ENCODE measurements at regions not wholly inside any gene's neighbourhood (a gene's known extent, or its start where the extent isn't known, plus 50 kb on each side); places are given as distances from the start of the nearest gene placed in this dataset.

DNA sequence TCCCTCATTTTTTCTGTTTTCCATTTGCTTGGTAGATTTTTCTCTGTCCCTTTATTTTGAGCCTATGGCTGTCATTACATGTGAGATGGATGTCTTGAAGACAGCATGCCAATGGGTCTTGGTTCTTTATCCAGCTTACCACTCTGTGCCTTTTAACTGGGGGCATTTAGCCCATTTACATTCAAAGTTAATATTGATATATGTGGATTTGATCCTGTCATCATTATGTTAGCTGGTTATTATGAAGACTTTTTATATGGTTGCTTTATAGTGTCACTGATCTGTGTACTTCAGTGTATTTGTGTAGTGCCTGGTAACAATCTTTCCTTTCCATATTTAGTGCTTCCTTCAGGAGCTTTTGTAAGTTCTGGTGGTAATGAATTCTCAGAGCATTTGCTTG is 89.3 kb upstream of the UNC5B start:
- DNase-seq (ENCODE audit: low read depth, low spot score): no peak

DNA sequence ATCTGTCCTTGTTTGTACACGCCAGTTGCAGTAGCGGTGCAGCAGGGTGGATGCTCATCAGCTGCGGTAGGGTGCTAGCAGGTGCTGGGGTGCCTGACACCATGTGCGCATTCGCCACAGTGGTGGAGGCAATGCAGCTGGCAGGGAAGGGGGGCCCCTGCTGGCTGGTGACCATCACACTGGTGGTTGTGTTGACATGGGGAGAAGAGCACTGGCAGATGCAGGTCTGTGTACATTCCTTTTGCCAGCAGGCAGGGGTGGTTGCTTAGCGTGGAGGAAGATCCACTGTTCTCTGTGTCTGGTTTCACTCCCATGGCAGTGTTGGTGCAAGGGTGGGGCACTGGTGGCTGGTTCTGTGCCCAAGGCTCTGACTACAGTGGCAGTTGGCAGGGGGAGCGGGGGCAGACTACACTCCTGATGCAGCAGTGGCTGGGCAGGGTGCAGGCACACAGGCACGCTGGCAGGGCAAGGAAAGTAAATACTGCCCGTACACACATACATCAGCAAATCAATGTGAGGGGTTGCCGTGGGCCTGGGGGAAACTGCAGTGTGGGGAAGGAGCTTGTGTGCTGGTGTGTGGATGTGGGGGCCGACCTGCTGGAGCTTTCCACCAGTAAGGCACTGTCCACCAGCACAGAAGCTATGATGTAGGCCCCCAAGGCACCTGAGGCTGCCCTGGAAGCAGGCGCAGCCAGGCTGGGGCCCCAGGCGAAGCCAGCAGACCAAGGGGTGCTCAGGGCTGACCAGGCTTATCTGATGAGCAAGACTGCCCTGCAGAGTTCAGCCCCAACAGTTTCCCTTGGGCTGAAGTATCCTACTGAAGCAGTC is 87.2 kb upstream of the UNC5B start:
- DNase-seq (ENCODE audit: low read depth, low spot score): no peak

DNA sequence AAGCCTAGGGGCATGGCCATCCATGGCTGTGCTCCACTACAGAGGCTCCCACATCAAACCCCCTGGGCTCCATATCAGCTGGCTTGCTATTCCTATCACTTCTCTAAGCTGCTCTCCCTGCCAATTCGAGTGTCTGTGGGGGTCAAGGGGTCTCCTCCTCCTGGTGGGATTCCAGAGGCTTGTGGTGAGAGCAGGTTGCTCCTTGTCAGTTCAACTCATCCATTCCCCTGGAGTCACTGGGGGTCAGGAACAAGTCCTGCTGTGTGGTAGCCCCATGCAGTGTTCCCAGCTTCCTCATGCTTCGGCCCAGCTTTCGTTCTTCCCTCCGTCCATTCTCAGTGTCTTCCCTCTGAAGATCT is 86.6 kb upstream of the UNC5B start:
- no peak for DNase-seq (ENCODE audit: low read depth, low spot score)

DNA sequence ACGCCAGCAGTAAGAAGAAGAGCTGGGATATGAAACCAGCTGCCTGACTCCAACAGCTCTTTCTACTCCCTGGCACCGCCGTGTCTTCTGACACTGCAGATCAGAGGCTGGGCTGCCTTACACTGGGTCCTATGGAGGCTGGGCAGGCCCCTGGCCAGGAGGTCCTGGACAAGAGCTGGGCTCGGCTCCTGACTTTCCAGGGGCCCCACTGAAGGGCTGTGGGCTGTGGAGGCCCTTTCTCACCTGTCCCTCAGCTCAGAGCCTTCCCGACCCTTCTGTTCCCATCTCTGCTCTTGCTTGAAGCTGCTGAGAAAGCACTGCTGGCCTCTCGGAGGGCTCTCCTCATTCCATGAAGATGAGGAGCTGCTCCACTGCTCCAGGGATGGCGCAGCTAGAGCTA is 85.9 kb upstream of the UNC5B start:
- no peak for DNase-seq (ENCODE audit: low read depth, low spot score)

DNA sequence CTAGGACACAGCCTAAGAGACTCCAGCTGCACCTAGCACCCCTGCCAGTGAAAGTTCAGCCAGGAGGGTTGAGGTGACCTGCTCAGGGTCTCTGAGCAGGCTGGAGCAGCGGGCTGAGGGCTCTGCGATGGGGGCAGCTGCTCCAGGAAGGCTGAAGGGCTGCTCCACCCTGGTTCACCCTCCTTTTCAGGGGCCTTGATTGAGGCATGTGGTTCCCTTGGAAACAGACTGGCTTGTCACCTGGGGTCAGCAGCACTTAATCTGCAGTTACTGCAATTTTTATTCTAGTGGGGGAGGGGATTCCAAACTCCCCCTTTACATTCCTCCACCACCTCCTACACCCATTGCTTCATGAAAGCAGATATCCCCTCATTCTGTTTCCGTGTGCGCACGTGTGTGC is 85.3 kb upstream of the UNC5B start:
- no peak for DNase-seq (ENCODE audit: low read depth, low spot score)

DNA sequence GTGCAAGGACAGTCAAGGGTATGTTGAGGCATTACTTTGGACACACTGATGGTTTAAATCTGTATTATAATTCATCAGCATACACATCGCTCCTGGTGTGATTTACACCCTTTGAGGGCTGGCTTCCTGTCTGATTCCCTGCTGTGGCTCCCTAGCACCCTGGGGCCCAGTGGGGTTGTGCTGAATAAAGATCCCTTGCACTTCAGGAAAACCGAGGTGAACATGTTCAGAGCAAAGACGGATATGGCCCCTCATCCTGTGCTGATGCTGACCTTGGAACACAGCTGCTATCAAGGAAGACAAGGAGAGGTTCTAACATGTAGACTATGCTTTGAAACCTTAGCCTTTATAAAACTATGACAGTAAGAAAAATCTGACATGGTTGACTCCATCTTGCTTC is 84.6 kb upstream of the UNC5B start:
- DNase-seq (ENCODE audit: low read depth, low spot score): no peak

DNA sequence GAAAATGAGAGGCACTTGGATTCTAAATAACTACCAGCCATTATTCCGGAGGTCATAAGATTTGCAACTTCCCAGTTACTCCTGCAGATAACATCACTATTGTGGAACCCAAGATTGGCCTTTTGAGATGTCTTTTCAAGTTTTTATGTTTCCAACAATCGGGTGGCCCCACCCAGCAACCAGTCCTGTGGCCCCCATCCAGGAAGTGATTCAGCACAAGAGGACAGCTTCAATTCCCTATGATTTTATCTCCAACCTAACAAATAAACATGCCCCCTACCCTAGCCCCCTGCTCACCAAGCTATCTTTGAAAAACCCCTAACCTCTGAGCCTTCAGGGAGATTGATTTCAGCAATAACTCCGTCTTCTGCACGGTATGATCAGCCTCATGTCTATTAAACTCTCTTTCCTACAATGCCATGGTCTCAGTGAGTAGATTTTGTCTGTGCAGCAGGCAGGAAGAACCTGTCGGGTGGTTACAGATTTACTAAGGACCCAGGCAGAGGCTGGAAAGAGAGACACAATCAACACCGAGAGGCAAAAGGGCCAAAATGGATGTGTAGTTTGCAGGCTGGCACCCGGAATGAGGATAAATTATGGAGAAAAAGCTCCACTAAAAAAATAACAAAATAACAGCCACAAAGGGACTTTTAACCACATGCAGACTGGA is 83.9 kb upstream of the UNC5B start:
- DNase-seq (ENCODE audit: low read depth, low spot score): peak; percentile 5

DNA sequence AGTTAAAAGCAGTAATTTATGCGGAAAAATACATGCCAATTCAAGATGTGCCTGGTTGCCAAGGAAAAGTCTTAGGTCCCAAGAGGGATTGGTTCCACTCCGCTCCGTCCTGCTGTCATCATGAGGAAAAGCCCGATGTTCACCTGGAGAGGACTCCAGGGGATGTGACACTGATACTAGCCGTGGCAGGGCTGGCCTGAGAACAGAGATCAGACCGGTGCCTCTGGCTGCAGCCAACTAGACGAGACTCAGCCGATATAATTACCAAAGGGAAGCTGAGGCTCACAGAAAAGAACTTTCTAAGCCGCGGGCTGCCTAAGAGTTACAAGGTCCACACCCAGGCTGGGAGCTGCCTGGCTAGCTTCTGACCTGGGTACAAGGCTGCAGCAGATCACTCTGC is 81.3 kb upstream of the UNC5B start:
- DNase-seq (ENCODE audit: low read depth, low spot score): peak; percentile 13

DNA sequence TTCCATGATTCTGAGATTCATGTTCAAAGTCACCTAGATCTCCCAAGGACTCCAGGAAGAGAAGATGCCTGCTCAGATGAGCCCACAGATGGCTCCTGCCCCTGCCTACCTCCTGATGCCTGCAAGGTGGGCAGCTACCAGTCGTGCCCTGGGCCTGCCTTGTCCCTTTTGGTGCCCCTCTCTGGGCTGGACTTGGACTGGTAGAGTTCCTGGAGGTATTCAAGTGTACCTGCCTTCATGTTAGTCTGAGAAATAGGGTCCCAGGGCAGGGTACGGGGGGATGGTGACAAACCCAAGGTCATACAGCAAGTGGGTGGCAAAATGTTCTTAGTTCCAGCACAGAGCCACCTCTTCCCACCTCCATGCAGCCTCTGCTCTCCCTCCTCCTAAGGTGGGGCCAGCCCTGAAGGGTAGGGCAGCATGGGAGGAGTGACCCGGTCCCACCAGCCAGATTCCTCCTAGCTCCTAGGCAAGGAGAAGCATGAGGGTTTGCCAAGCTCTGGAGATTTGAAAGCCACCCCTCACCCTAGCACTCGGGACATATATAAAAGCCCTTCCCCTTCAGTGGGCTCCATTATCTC is 80.8 kb upstream of the UNC5B start:
- DNase-seq (ENCODE audit: low read depth, low spot score): no peak

DNA sequence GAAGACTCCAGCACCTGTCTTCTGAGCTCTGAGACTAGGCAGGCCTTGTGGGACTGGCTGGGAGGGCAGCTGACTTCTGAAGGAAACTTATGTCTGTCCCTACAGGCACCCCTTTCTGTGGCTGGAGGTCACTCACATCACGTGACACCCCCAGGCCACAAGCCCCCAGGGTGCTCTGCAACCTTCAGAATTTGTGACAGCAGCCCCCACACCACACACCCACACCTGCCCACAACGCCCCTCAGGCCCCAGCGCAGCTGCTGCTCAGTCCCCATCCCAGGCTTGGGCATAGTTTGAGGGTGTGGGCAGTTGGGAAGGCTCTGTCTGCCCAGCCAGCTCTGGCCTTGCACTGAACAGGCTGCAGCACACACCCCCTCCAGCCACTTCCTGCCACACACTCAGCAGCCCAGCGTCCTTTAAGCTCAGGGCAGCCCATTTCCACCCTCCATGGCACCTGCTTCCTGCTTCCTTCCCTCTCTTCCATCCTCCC is 80.0 kb upstream of the UNC5B start:
- DNase-seq (ENCODE audit: low read depth, low spot score): no peak

DNA sequence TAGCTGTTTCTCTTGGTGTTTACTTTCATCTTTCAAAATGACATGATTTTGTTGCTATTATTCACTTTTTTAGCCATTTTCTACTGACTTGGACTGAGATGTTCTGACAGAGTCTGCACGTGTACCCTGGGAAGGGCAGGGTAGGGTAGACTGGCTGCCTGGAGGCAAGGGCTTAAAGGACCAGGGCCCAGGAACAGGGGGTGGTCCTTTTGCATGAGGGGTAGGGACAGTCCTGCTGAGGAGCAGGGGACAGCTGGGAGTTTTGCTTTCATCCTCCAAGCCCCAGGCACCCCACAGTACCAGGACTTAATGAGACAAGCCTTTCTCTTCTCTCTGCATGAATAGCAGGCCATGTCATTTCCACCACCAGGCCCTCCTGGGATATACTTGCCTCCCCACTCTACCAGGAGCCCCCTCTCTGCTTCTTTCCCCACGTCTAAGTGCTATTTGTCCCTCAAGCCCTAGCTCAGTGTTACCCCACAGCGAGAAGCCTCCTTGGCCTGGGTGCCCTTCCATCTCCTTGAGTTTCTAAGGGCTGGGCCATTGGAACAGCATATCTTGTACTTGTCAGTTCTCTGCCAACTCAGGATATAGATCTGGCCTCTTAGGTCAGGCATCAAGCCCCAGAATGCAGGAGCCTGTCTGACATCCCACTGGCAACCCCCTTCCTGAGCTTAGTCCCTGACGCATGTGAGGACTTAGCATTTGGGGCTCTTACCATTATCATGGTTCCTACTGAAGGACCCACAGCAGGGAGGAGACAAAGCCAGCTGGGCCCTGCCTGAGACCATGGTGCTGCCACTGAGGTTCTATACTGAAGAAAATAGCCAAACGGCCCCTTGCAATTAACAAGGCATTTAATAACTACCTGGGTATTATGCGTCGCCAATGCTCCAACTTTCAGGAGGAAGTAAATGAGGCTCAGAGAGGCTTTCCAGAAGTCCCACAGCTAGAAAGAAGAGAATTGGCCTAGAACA is 78.4 kb upstream of the UNC5B start:
- no peak for DNase-seq (ENCODE audit: low read depth, low spot score)

DNA sequence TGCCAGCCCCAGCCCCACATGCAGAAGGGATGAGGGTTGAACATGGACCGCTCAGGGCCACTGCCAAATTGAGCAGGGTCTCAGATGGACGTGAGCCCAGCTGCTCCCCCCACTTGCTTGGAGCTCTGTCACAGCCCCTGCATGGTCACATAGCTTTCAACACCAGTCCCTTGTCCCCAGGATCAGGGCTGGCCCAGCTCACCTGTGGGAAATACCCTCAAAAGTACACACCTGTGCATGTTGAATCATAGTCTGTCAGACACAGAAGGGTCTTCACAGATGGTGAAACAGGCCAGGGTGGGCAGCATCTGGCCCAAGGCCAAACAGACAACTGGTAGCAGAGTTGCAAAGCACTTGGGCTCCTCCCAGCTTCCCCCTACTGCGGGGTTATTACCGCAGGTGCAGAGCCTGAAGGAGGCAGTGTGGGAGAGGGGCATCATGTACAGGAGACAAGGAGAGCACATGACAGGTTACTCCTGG is 77.6 kb upstream of the UNC5B start:
- DNase-seq (ENCODE audit: low read depth, low spot score): no peak

DNA sequence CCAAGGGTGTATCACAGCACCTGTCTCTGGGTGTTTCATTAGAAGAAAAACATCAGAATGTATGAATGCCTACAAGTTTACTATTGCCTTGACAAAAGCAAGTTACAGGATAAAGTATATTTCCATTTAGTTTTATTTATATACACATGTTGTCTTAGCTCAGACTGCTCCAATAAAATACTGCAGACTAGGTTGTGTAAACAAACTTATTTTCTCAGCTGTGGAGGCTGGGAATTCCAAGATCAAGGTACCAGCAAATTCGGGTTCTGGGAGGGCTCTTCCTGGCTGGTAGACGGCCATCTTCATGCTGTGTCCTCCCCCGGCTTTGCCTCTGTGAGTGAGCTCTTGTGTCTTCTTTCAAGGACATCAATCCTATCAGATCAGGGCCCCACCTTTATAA is 77.1 kb upstream of the UNC5B start:
- no peak for DNase-seq (ENCODE audit: low read depth, low spot score)

DNA sequence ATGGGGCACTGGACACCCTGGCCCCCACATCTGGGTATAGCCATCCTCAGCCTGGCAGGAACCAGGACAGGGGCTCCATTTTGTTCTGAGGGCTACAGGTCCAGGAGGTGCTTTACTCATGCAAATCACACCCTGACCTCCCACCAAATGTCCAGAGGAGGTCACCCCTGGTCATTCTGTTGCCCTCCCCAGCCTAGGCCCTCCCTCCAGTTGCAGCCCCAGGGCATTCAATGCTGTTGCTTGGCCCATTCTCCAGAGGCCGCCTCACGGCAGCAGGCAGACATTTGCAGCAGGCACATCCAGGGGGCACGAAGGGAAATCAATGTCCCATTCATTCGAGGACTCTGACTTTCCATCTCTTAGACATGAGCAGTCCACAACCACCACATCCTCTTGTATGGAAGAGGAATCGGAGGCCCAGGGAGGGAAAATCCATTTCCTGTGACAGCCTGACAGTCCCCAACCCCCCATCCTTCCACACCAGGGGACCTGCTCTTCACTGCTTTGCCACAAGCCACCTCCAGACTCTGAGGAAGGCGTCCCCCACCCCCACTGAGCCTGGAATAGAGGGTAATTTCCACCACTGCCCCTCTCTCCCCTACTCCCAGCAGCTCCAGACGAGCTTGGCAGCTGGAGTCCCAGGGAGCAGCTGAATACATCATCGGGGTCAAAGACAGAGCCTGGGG is 76.2 kb upstream of the UNC5B start:
- no peak for DNase-seq (ENCODE audit: low read depth, low spot score)

DNA sequence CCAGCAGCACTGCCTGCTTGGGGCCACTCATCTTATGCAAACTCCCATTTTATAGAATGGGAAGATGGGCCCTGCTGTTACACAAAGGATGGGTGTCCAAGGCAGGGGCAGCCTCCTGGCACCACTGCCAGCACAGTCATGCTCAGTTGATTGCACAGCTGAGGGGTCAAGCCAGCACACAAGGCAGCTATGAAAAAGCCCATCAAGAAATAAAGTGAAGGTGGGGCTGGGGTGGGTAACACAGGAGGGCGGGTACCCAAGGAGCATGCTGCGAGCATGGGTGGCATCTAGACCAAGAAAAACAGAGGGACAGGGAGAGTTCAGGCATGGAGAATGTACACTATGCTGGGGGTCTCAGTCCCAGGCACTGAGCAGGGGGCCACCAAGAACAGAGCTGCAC is 74.7 kb upstream of the UNC5B start:
- no peak for DNase-seq (ENCODE audit: low read depth, low spot score)

DNA sequence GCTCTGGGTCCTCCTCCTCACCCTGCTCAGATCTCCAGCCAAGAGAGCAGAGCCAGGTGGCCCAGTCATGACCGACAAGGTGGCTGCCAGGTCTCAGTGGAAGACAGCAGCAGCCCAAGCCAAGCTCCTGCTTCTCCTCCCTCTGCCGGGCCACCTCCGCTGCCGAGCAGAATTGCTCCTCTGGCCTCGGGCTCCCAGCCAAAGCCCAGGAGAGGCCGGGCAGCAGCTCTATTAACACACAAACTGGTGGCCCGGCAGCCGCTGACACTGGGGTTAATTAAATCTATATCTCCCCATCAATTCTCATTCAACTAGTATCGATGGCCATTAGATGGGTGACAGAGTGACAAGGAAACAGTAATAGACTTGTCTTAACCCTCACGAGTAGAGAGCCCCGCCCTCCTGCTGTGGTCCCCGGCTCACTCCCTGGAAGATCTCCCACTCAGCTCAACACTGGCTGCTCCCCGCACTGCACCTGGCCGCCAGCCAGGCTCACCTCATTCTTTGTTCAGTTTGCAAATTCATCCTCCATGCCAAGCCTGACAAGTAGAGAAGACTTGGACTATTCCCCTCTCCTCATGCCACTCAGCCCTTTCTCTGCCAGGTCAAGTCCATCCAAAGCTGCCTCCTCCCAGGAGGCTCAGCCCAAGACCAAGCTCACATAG is 74.1 kb upstream of the UNC5B start:
- peak; percentile 73 for DNase-seq (ENCODE audit: low read depth, low spot score)

DNA sequence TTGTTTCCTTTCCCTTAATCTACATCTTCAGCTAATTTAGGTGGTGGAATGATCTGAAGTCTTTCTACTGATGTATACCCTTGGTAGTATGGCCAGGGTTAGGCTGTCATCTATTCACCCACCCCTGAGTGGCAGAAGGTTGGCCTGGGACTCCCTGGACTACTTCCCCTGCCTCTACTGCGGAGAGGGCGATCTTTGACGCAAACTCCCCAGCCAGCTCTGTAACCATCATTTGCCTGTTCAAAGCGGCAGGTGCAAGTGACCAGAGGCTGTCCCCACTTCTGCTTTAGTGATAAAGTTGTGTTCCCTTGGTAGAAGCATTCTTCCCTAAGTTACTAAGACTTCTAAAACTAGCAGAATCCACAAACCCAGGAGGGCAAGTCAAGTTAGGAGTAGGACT is 70.8 kb upstream of the UNC5B start:
- DNase-seq (ENCODE audit: low read depth, low spot score): no peak

DNA sequence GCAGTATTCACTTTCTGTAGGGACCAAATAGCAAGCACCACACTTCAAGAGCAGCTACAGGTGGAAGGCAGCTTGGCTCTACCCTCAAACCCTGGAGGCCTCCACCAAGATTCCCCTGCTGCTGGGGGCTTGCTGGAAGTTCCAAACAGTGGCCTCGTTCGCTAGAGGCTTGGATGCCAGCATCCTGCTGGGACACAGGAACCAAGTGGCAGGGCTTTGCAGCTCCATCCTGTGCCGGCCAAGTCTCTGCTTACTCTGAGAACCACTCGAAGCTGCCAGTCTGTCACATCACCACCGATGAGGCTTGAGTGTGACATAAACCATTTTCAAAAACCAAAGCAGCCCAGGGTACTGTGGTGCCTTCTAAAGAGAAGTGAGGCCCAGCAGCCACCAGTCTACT is 69.2 kb upstream of the UNC5B start:
- DNase-seq (ENCODE audit: low read depth, low spot score): no peak

DNA sequence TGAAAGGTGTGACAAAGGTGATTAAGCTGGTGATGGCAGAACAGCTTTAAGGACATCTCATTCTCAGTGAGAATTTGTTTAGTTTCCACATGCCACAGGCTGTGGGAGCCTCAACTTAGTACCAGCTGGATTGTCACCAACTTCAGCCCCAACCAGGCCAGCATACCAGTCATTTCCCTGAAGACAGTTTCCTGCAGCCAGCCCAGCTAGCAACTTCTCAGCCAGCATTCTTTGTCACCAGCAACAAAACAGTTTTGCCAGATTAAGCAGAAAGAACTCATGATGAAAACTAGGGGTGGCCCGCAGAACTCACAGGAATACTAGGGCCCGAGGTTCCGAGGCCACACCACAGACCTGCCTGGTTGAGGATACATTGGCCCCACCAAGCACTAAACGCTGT is 68.8 kb upstream of the UNC5B start:
- no peak for DNase-seq (ENCODE audit: low read depth, low spot score)

DNA sequence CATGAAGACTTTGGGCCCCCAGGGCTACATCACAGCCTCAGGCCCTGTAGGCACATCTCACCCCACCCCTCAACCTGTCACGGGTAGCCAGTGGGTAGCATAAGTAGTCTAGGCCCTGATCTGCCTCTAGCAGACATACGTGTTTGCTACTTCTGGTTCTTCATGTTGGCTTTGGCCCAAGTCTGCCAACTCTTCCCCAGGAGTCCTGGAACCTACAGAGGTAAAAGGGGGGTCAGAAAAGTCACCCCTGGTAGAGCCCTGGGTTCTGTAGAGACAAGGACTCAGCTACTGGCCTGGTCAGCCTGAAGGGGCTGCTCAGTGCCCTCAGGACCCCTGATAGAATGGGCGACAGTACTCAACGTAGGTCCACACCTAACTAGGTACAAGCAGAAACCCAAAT is 67.5 kb upstream of the UNC5B start:
- no peak for DNase-seq (ENCODE audit: low read depth, low spot score)

Data from astrocyte of the hippocampus (primary cell).